ENCODE measurements at regions not wholly inside any gene's neighbourhood (a gene's known extent, or its start where the extent isn't known, plus 50 kb on each side); places are given as distances from the start of the nearest gene placed in this dataset.

DNA sequence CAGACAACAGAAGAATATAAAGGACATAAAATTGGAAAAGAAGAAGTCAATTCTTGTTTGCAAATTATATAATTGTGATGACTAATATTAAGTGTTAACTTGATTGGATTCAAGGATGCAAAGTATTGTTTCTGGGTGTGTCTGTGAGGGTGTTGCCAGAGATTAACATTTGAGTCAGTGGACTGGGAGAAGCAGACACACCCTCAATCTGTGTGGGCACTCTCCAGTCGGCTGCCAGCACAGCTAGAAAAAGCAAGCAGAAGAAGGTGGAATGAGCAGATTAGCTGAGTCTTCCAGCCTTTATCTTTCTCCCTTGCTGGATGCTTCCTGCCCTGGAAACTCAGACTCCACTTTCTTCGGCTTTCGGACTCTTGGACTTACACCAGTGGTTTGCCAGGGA lies 51.7 kb downstream of the UBE2NL start:
- TF ChIP-seq, protein P1, sequence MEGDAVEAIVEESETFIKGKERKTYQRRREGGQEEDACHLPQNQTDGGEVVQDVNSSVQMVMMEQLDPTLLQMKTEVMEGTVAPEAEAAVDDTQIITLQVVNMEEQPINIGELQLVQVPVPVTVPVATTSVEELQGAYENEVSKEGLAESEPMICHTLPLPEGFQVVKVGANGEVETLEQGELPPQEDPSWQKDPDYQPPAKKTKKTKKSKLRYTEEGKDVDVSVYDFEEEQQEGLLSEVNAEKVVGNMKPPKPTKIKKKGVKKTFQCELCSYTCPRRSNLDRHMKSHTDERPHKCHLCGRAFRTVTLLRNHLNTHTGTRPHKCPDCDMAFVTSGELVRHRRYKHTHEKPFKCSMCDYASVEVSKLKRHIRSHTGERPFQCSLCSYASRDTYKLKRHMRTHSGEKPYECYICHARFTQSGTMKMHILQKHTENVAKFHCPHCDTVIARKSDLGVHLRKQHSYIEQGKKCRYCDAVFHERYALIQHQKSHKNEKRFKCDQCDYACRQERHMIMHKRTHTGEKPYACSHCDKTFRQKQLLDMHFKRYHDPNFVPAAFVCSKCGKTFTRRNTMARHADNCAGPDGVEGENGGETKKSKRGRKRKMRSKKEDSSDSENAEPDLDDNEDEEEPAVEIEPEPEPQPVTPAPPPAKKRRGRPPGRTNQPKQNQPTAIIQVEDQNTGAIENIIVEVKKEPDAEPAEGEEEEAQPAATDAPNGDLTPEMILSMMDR (IDR thresholded peaks at IDR 0.05), result no peak
- no peak for TF ChIP-seq POLR2A (IDR thresholded peaks at IDR 0.05)
- TF ChIP-seq POLR2AphosphoS5 (IDR thresholded peaks at IDR 0.05; ENCODE audit: insufficient read depth in 1 of 2, low read depth in 1 of 2), result no peak
